WTC11 (cell line): ENCODE measurements at regions not wholly inside any gene's neighbourhood (a gene's known extent, or its start where the extent isn't known, plus 50 kb on each side); places are given as distances from the start of the nearest gene placed in this dataset.

Experiments
- ATAC-seq: fragments of 200-7000 bp; cut with Tn5 transposase; 2 replicates; pipeline ENCODE4 v1.10.0; 2021; ENCODE audit warnings: mild to moderate bottlenecking, moderate library complexity
- CTCF ChIA-PET: fragments of 300-600 bp; sonication (Branson Sonifier 250); formaldehyde crosslinking; loops from one replicate; lab custom pipeline; 2021; ENCODE audit warnings: antibody characterized with exemption; lab: Charles Lee
- POLR2A ChIA-PET: fragments of 350-600 bp; sonication (Branson Sonifier 250); formaldehyde crosslinking; loops from one replicate; lab custom pipeline; 2021; ENCODE audit warnings: antibody characterized with exemption; lab: Charles Lee
- DNase-seq: peaks from one replicate; pipeline ENCODE4 v3.0.0; 2021; ENCODE audit warnings: low spot score
- H3K27ac Mint-ChIP-seq: 2 replicates; pipeline ENCODE4 v1.8.0; 2021; ENCODE audit warnings: mixed read lengths
- H3K27me3 Mint-ChIP-seq: 2 replicates; pipeline ENCODE4 v1.8.0; 2021; ENCODE audit warnings: low read depth, mild to moderate bottlenecking, moderate library complexity, mixed read lengths
- H3K36me3 Mint-ChIP-seq: 2 replicates; pipeline ENCODE4 v1.8.0; 2021; ENCODE audit warnings: mixed read lengths
- H3K4me1 Mint-ChIP-seq: 2 replicates; pipeline ENCODE4 v1.8.0; 2022; ENCODE audit warnings: mixed read lengths
- H3K4me3 Mint-ChIP-seq: 2 replicates; pipeline ENCODE4 v1.8.0; 2021; ENCODE audit warnings: mild to moderate bottlenecking, moderate library complexity, mixed read lengths
- H3K9me3 Mint-ChIP-seq: 2 replicates; pipeline ENCODE4 v1.8.0; 2021; ENCODE audit warnings: mixed read lengths
- ARID4B ChIP-seq: sonication (generic); formaldehyde crosslinking; IDR thresholded peaks from 2 replicates; pipeline ENCODE4 v1.8.0; 2023; ENCODE audit warnings: missing genetic modification reagents, mild to moderate bottlenecking, borderline replicate concordance
- ATF1 ChIP-seq: sonication (generic); formaldehyde crosslinking; IDR thresholded peaks from 2 replicates; pipeline ENCODE4 v1.8.1; 2023; ENCODE audit warnings: mild to moderate bottlenecking, moderate library complexity, missing genetic modification reagents
- CBFB ChIP-seq: sonication (generic); formaldehyde crosslinking; IDR thresholded peaks from 2 replicates; pipeline ENCODE4 v1.8.1; 2022; ENCODE audit warnings: mild to moderate bottlenecking, low read depth, missing genetic modification reagents
- FOXP1 ChIP-seq: sonication (generic); formaldehyde crosslinking; IDR thresholded peaks from 2 replicates; pipeline ENCODE4 v1.8.0; 2022; ENCODE audit warnings: missing genetic modification reagents, mild to moderate bottlenecking, moderate library complexity, borderline replicate concordance
- GABPB1 ChIP-seq: sonication (generic); formaldehyde crosslinking; IDR thresholded peaks from 2 replicates; pipeline ENCODE4 v1.8.1; 2023; ENCODE audit warnings: mild to moderate bottlenecking, missing genetic modification reagents
- GRHL2 ChIP-seq: fragments of 250-450 bp; sonication (Bioruptor Pico); IDR thresholded peaks from 2 replicates; pipeline ENCODE4 v1.8.0; 2022; ENCODE audit warnings: mild to moderate bottlenecking, moderate library complexity; ENCODE audit not compliant: insufficient replicate concordance, severe bottlenecking
- JAZF1 ChIP-seq: fragments of 250-450 bp; sonication (Bioruptor Pico); IDR thresholded peaks from 2 replicates; pipeline ENCODE4 v1.9.0; 2021; ENCODE audit warnings: moderate library complexity, mild to moderate bottlenecking, inconsistent platforms
- NFE2L1 ChIP-seq: sonication (generic); formaldehyde crosslinking; IDR thresholded peaks from 2 replicates; pipeline ENCODE4 v1.8.1; 2023; ENCODE audit warnings: missing genetic modification reagents
- PRDM15 ChIP-seq: sonication (generic); formaldehyde crosslinking; IDR thresholded peaks from 2 replicates; pipeline ENCODE4 v1.8.0; 2022; ENCODE audit warnings: missing genetic modification reagents
- RELA ChIP-seq: sonication (generic); formaldehyde crosslinking; IDR thresholded peaks from 2 replicates; pipeline ENCODE4 v1.8.1; 2022; ENCODE audit warnings: missing genetic modification reagents, mild to moderate bottlenecking, borderline replicate concordance
- RORB ChIP-seq: fragments of 250-450 bp; sonication (Bioruptor Pico); IDR thresholded peaks from 2 replicates; pipeline ENCODE4 v1.9.0; 2021; ENCODE audit warnings: mild to moderate bottlenecking
- SP1 ChIP-seq: sonication (generic); formaldehyde crosslinking; conservative IDR thresholded peaks from 2 replicates; pipeline ENCODE4 v1.8.1; 2022; ENCODE audit warnings: missing genetic modification reagents
- ZBTB21 ChIP-seq: sonication (generic); formaldehyde crosslinking; IDR thresholded peaks from 2 replicates; pipeline ENCODE4 v1.8.1; 2023; ENCODE audit warnings: mild to moderate bottlenecking, missing genetic modification reagents, borderline replicate concordance
- ZNF138 ChIP-seq: sonication (generic); formaldehyde crosslinking; conservative IDR thresholded peaks from 2 replicates; pipeline ENCODE4 v1.8.1; 2022; ENCODE audit warnings: mild to moderate bottlenecking, moderate library complexity, missing genetic modification reagents
- ZNF219 ChIP-seq: sonication (generic); formaldehyde crosslinking; IDR thresholded peaks from 2 replicates; pipeline ENCODE4 v1.8.0; 2023; ENCODE audit warnings: missing genetic modification reagents, mild to moderate bottlenecking, borderline replicate concordance
- ZNF416 ChIP-seq: fragments of 250-450 bp; sonication (Bioruptor Pico); IDR thresholded peaks from 2 replicates; pipeline ENCODE4 v1.9.0; 2021; ENCODE audit warnings: mild to moderate bottlenecking, inconsistent platforms
- TF ChIP-seq, protein P1 (sequence below): sonication (generic); formaldehyde crosslinking; IDR thresholded peaks from 2 replicates; pipeline ENCODE4 v1.8.1; 2023; ENCODE audit warnings: mild to moderate bottlenecking, missing genetic modification reagents, moderate library complexity
- TF ChIP-seq, protein P2 (sequence below): sonication (generic); formaldehyde crosslinking; IDR thresholded peaks from 2 replicates; pipeline ENCODE4 v1.8.0; 2023; ENCODE audit warnings: mild to moderate bottlenecking, missing genetic modification reagents
- TF ChIP-seq, protein P3 (sequence below): fragments of 250-450 bp; sonication (Bioruptor Pico); IDR thresholded peaks from 2 replicates; pipeline ENCODE4 v1.8.0; 2021; ENCODE audit warnings: mild to moderate bottlenecking
- TF ChIP-seq, protein P4 (sequence below): sonication (generic); formaldehyde crosslinking; IDR thresholded peaks from 2 replicates; pipeline ENCODE4 v1.8.1; 2023; ENCODE audit warnings: mild to moderate bottlenecking, missing genetic modification reagents, moderate library complexity

- TF ChIP-seq RELA (CRISPR knock-in tag) (no peak), RORB (CRISPR knock-in tag) (no peak), PRDM15 (no peak), ZNF219 (CRISPR knock-in tag) (no peak)
- TF ChIP-seq, protein P1, sequence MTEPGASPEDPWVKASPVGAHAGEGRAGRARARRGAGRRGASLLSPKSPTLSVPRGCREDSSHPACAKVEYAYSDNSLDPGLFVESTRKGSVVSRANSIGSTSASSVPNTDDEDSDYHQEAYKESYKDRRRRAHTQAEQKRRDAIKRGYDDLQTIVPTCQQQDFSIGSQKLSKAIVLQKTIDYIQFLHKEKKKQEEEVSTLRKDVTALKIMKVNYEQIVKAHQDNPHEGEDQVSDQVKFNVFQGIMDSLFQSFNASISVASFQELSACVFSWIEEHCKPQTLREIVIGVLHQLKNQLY (CRISPR knock-in tag), result no peak
Measured at GRCh38 chr6:113481910-113482309, 375.2 kb upstream of the MARCKS start (continued).

- DNase-seq (no peak), ATAC-seq (no peak)
- Mint-ChIP-seq H3K27ac (no peak overlapping the region), H3K4me1 (no peaks in the 10 kb centered on the region), H3K27me3 (no peaks in the 10 kb centered on the region), H3K4me3 (no peak overlapping the region), H3K36me3 (no peaks in the 10 kb centered on the region), H3K9me3 (no peaks in the 10 kb centered on the region)
- CTCF ChIA-PET, result no interaction called here
- TF ChIP-seq, protein P2, sequence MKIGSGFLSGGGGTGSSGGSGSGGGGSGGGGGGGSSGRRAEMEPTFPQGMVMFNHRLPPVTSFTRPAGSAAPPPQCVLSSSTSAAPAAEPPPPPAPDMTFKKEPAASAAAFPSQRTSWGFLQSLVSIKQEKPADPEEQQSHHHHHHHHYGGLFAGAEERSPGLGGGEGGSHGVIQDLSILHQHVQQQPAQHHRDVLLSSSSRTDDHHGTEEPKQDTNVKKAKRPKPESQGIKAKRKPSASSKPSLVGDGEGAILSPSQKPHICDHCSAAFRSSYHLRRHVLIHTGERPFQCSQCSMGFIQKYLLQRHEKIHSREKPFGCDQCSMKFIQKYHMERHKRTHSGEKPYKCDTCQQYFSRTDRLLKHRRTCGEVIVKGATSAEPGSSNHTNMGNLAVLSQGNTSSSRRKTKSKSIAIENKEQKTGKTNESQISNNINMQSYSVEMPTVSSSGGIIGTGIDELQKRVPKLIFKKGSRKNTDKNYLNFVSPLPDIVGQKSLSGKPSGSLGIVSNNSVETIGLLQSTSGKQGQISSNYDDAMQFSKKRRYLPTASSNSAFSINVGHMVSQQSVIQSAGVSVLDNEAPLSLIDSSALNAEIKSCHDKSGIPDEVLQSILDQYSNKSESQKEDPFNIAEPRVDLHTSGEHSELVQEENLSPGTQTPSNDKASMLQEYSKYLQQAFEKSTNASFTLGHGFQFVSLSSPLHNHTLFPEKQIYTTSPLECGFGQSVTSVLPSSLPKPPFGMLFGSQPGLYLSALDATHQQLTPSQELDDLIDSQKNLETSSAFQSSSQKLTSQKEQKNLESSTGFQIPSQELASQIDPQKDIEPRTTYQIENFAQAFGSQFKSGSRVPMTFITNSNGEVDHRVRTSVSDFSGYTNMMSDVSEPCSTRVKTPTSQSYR (CRISPR knock-in tag), result no peak
- no peak for TF ChIP-seq RELA (CRISPR knock-in tag)
- TF ChIP-seq, protein P1 (CRISPR knock-in tag), result no peak
- no peak for TF ChIP-seq SP1
- TF ChIP-seq, protein P3, sequence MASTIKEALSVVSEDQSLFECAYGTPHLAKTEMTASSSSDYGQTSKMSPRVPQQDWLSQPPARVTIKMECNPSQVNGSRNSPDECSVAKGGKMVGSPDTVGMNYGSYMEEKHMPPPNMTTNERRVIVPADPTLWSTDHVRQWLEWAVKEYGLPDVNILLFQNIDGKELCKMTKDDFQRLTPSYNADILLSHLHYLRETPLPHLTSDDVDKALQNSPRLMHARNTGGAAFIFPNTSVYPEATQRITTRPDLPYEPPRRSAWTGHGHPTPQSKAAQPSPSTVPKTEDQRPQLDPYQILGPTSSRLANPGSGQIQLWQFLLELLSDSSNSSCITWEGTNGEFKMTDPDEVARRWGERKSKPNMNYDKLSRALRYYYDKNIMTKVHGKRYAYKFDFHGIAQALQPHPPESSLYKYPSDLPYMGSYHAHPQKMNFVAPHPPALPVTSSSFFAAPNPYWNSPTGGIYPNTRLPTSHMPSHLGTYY (CRISPR knock-in tag), result no peak
- TF ChIP-seq FOXP1 (CRISPR knock-in tag), result no peak
- no peak for TF ChIP-seq JAZF1 (CRISPR knock-in tag)
- TF ChIP-seq ATF1 (CRISPR knock-in tag), result no peak
- no peak for TF ChIP-seq NFE2L1 (CRISPR knock-in tag)
- TF ChIP-seq GRHL2, result no peak
- TF ChIP-seq, protein P4, sequence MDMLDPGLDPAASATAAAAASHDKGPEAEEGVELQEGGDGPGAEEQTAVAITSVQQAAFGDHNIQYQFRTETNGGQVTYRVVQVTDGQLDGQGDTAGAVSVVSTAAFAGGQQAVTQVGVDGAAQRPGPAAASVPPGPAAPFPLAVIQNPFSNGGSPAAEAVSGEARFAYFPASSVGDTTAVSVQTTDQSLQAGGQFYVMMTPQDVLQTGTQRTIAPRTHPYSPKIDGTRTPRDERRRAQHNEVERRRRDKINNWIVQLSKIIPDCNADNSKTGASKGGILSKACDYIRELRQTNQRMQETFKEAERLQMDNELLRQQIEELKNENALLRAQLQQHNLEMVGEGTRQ, result no peak
- no peak for TF ChIP-seq ZBTB21 (CRISPR knock-in tag)
- no peak for TF ChIP-seq ZNF138 (CRISPR knock-in tag)
- no peak for TF ChIP-seq CBFB (CRISPR knock-in tag)
- TF ChIP-seq ARID4B (CRISPR knock-in tag), result no peak
- TF ChIP-seq GABPB1, result no peak
- TF ChIP-seq ZNF416 (CRISPR knock-in tag), result no peak
- POLR2A ChIA-PET, result no interaction called here
Measured at GRCh38 chr6:113482771-113483170, 374.4 kb upstream of the MARCKS start.
